Progenitor cell of endocrine pancreas (in vitro differentiated cells): ENCODE measurements at regions not wholly inside any gene's neighbourhood (a gene's known extent, or its start where the extent isn't known, plus 50 kb on each side); places are given as distances from the start of the nearest gene placed in this dataset.

ENCODE experiments used
- DNase-seq: peaks from one replicate; pipeline ENCODE4 v3.0.0; 2021; ENCODE audit warnings: low spot score; ENCODE audit not compliant: unreplicated experiment
- H3K27ac Mint-ChIP-seq: 2 replicates; pipeline ENCODE4 v1.8.0; 2021; ENCODE audit warnings: mild to moderate bottlenecking, moderate library complexity, mixed read lengths
- H3K27me3 Mint-ChIP-seq: 2 replicates; pipeline ENCODE4 v1.8.0; 2021; ENCODE audit warnings: mixed read lengths
- H3K36me3 Mint-ChIP-seq: 2 replicates; pipeline ENCODE4 v1.8.0; 2022; ENCODE audit warnings: mixed read lengths; ENCODE audit not compliant: insufficient read depth
- H3K4me1 Mint-ChIP-seq: 2 replicates; pipeline ENCODE4 v1.8.0; 2021; ENCODE audit warnings: low read depth, mixed read lengths
- H3K4me3 Mint-ChIP-seq: 2 replicates; pipeline ENCODE4 v1.8.0; 2021; ENCODE audit warnings: low read depth, mild to moderate bottlenecking, moderate library complexity, mixed read lengths
- H3K9me3 Mint-ChIP-seq: 2 replicates; pipeline ENCODE4 v1.8.0; 2021; ENCODE audit warnings: low read depth, mixed read lengths
- TF ChIP-seq, protein P1 (sequence below): fragments of 200-600 bp; sonication (generic); IDR thresholded peaks from one replicate; pipeline ENCODE4 v1.5.0; 2021; ENCODE audit warnings: antibody characterized with exemption, mild to moderate bottlenecking; ENCODE audit not compliant: unreplicated experiment

DNA sequence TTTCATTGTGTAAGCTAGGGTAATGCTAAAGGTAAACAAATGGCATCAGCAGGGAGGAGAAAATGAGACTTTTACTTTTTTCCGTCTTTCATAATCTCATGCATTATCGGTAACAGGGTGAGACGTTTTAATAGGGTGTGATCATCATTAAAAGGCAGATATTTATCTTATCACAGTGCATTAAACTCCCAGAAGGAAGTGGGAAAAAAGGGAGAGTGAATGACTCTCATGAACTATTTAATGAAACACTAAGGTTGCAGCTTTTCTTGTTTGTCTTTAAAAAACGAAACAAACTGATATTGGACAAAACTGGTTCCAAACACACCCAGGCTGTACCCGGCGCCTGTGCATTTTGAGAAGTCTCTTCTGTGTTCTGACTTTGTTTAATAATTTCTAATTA, 1936.8 kb upstream of the PIK3C3 start:
- no peaks in the 10 kb centered on the region for H3K36me3 Mint-ChIP-seq
- H3K4me1 Mint-ChIP-seq: peaks cover 29% of the 10 kb centered on the region
- H3K27me3 Mint-ChIP-seq: no peaks in the 10 kb centered on the region
- TF ChIP-seq, protein P1, sequence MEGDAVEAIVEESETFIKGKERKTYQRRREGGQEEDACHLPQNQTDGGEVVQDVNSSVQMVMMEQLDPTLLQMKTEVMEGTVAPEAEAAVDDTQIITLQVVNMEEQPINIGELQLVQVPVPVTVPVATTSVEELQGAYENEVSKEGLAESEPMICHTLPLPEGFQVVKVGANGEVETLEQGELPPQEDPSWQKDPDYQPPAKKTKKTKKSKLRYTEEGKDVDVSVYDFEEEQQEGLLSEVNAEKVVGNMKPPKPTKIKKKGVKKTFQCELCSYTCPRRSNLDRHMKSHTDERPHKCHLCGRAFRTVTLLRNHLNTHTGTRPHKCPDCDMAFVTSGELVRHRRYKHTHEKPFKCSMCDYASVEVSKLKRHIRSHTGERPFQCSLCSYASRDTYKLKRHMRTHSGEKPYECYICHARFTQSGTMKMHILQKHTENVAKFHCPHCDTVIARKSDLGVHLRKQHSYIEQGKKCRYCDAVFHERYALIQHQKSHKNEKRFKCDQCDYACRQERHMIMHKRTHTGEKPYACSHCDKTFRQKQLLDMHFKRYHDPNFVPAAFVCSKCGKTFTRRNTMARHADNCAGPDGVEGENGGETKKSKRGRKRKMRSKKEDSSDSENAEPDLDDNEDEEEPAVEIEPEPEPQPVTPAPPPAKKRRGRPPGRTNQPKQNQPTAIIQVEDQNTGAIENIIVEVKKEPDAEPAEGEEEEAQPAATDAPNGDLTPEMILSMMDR: no peak
- H3K9me3 Mint-ChIP-seq: no peaks in the 10 kb centered on the region
- no peak overlapping the region for H3K27ac Mint-ChIP-seq
- no peak overlapping the region for H3K4me3 Mint-ChIP-seq
- no peak for DNase-seq

DNA sequence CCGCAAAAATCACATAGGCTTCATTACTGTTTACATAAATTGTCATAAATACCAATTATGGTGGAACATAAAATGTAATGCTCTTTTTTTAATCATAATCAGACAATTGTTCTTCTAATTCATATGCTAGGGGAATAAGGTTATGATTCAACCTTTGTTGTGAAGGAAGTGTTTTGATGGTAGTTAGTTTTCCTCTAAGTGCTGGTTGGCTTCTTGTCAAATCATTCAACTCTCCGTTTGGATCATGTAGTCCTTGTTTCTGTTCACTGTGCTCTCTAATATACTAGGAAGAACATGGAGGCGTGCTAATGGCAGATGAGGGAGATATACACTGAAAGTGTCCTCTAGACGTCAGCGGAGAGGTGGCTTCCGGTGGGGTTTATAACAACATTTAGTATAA, 1938.0 kb upstream of the PIK3C3 start:
- TF ChIP-seq, protein P1: no peak
- H3K4me1 Mint-ChIP-seq: peaks cover 37% of the 10 kb centered on the region
- no peaks in the 10 kb centered on the region for H3K9me3 Mint-ChIP-seq
- H3K4me3 Mint-ChIP-seq: no peak overlapping the region
- no peaks in the 10 kb centered on the region for H3K36me3 Mint-ChIP-seq
- DNase-seq: no peak
- H3K27me3 Mint-ChIP-seq: no peaks in the 10 kb centered on the region
- no peak overlapping the region for H3K27ac Mint-ChIP-seq

DNA sequence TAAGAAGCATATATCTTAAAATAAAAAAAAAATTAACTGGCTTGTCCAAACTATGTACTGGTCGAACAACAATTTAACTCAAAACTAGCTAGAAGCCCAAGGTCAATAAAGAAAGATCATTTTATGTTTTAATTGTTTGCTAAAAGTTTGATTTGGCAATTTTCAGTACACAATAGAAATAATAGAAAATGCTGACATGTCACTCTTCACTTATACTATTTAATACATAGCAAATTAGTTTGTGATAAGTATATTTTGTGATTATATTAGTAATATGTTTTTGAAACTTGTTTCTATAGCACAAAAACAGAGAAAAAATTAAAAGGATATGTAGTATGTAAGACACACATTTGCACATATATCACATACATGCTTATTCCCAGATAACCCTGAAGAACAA, 1938.6 kb upstream of the PIK3C3 start:
- TF ChIP-seq, protein P1: no peak
- Mint-ChIP-seq H3K27me3 (no peaks in the 10 kb centered on the region), H3K9me3 (no peaks in the 10 kb centered on the region), H3K27ac (no peak overlapping the region), H3K4me3 (no peak overlapping the region), H3K36me3 (no peaks in the 10 kb centered on the region), H3K4me1 (peaks cover 38% of the 10 kb centered on the region)
- no peak for DNase-seq

DNA sequence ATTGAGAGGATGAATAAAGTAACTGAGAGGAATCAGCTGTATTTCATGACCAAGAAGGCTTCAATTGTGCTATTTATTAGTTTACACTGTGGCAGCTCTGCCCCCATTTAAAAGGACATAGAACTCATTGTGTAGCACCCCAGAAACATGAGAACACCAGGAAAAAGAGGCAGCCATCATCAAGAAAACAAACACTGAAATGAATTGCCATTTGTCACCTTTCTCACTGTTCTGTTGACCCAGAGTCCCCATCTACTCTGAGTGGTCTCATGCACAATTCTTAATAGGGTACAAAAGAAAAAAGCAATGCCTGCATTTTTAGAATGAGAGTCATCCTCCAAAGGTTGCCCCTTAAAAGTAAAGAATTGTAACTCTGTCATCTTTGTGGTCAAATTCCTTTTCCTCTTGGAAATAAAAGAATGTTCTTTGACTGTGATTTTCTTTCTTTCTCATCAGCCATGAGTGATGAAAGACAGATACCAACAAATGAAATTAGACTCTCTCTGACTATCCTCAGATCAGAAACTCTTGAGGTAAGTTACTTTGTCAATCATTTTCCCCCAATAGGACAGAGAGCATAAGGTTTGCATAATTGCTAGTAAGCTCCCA, 1941.9 kb upstream of the PIK3C3 start:
- Mint-ChIP-seq H3K4me1 (peaks cover 21% of the 10 kb centered on the region), H3K27me3 (no peaks in the 10 kb centered on the region), H3K27ac (peak overlapping the region; percentile 56), H3K9me3 (no peaks in the 10 kb centered on the region), H3K4me3 (no peak overlapping the region), H3K36me3 (no peaks in the 10 kb centered on the region)
- no peak for DNase-seq
- TF ChIP-seq, protein P1: no peak

DNA sequence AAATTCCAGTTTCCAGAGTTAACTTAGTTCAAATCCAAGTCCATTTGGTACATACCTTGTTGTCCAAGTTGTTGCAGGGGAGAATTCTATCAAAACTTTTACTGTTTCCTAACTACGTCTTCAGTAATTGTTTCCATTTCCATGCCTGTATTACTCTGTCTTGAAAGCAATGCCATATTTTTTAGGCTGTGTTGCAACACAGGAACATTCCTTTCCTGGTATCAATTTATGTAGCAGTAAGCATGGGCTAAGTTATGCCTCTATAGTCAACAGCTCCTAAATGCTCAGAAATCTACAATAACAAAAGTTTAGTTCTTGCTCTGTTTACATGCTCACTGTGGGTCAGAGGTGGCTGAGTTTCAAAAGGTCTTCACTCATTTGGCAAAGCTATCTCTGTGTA, 1943.8 kb upstream of the PIK3C3 start:
- H3K9me3 Mint-ChIP-seq: no peaks in the 10 kb centered on the region
- no peak overlapping the region for H3K4me3 Mint-ChIP-seq
- peaks cover 18% of the 10 kb centered on the region for H3K4me1 Mint-ChIP-seq
- TF ChIP-seq, protein P1: no peak
- no peaks in the 10 kb centered on the region for H3K36me3 Mint-ChIP-seq
- no peak overlapping the region for H3K27ac Mint-ChIP-seq
- H3K27me3 Mint-ChIP-seq: no peaks in the 10 kb centered on the region
- no peak for DNase-seq
